GM18858 (cell line): ENCODE measurements at regions not wholly inside any gene's neighbourhood (a gene's known extent, or its start where the extent isn't known, plus 50 kb on each side); places are given as distances from the start of the nearest gene placed in this dataset.

Source experiments
- ATAC-seq: cut with Tn5 transposase; IDR thresholded peaks from one replicate; pipeline ENCODE4 v1.9.1; 2021; ENCODE audit not compliant: unreplicated experiment

DNA sequence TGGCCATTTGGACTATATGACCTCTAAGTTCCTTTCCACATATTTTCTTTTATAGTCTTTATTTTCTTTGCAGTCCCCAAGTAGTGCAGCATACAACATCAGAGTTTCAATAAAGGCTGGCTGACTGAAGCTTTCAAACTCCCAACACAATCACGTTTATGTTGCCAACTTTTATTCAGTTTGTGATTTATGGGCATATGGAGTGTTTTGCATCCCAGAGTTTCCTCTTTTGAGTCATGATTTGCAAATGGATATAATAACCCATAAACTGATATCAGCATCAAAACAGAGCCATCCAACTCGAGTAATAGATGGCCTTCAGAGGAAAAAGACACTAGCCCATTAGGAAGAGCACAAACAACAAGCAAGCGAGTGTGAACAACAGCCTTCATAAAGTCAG lies 414.0 kb downstream of the ELAVL2 start:
- ATAC-seq = no peak

DNA sequence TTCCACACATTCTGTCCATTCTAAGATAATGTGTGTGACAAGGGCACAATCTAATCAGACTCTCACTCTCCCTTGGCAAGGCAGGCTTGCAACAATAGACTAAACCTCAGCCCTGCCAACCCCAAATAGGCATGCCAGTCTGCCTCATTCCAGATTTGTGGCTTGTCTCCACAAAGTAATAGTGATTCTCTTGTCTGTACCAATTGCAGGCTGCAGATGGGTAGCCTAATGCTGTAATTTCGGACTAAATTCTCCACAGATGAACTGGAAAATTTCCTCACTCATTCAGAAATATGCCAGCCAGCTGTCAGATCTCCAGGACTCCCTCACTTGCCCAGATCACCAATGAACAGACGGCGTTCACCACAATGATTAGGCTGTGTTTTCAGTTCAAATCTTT lies 413.6 kb downstream of the ELAVL2 start:
- ATAC-seq = no peak

DNA sequence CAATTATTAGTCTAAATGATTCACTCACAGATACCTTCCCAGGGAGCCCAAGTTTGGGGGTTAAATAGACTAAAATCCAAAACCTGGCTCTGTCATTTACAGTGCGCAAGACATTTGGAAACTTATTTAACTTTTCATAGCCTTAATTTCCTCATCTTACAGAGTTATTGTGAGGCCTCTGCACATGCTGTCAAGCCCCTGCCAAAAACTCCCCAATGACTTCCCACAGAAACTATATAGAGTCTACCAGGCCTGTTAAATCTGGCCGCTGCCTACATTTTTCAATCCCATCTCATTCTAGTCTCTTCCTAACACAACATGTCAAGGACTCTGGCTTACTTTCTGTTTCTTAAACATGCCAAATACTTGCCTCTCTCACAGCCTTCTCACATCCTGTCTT lies 412.5 kb downstream of the ELAVL2 start:
- ATAC-seq = no peak

GRCh38 chr9:23423999-23424398 lies 402.0 kb downstream of the ELAVL2 start:
- no peak for ATAC-seq

DNA sequence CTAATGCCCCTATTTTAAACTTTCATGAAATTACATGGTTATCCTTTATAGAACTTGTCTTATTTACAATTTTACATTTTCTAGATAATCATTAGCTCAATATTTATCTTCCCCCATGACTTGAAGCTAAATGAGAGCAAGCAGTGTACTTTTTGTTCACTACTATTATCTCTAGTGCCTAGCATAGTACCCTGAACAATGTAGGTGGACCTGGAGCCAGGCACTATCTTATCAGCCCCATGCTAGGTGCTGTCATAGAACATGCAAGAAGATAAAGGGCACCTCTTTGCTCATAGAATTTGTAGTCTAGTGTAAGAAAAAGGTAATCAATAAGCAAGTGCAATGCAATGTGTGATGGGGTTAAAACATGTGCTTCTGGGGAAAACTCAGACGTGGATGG lies 399.9 kb downstream of the ELAVL2 start:
- ATAC-seq = no peak

- ATAC-seq = no peak
Measured at GRCh38 chr9:23431459-23431858, 394.6 kb downstream of the ELAVL2 start.

GRCh38 chr9:23434654-23435053 lies 391.4 kb downstream of the ELAVL2 start:
- no peak for ATAC-seq

- ATAC-seq = no peak
Measured at GRCh38 chr9:23438299-23438907, 387.6 kb downstream of the ELAVL2 start.

- ATAC-seq = no peak
Measured at GRCh38 chr9:23441275-23441674, 384.8 kb downstream of the ELAVL2 start.

GRCh38 chr9:23444658-23445057 lies 381.4 kb downstream of the ELAVL2 start:
- ATAC-seq = no peak

- no peak for ATAC-seq
Measured at GRCh38 chr9:23447166-23447565, 378.9 kb downstream of the ELAVL2 start.

DNA sequence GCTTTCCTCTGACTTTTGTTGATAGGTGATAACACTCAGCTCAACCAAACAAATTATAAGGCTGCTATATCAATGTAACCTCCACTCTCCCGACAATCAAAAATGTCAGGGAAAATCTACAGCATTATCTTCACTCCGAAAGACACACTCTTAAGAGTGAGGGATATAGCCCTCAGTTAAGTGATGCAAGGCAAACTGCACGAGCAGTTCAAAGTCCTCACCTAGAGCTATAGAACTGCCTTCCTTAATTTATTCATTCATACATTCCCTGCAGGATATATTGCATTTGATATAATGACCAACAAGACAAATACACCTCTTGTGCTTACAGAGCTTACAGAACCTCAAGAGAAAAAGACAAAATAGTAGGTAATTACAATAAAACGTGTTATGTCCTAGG lies 378.1 kb downstream of the ELAVL2 start:
- ATAC-seq = no peak

GRCh38 chr9:23451802-23452418 lies 374.1 kb downstream of the ELAVL2 start:
- no peak for ATAC-seq

- no peak for ATAC-seq
Measured at GRCh38 chr9:23464275-23464674, 361.8 kb downstream of the ELAVL2 start.

- no peak for ATAC-seq
Measured at GRCh38 chr9:23467276-23467675, 358.8 kb downstream of the ELAVL2 start.

DNA sequence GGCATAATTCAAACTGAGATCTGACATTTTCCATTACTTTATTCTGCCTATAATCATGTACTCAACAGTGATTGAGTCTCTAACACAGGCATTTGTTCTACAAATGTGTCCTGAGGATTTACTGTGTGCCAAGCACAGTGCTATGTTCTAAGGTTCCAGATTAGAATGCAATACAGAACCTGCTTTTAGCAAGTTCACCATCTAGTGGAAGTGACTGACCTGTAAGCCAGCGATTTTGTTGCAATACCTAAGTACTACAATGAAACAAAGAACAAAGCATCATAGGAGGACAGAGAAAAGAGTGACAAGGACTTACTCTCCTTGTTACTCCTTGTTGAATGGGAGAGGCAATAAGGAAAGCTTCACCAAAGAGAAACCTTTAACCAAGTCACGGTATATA lies 348.1 kb downstream of the ELAVL2 start:
- ATAC-seq = no peak

GRCh38 chr9:23483566-23483965 lies 342.5 kb downstream of the ELAVL2 start:
- no peak for ATAC-seq

GRCh38 chr9:23492126-23493002 lies 333.7 kb downstream of the ELAVL2 start:
- peak; percentile 57 for ATAC-seq

- no peak for ATAC-seq
Measured at GRCh38 chr9:23493219-23493618, 332.8 kb downstream of the ELAVL2 start.

DNA sequence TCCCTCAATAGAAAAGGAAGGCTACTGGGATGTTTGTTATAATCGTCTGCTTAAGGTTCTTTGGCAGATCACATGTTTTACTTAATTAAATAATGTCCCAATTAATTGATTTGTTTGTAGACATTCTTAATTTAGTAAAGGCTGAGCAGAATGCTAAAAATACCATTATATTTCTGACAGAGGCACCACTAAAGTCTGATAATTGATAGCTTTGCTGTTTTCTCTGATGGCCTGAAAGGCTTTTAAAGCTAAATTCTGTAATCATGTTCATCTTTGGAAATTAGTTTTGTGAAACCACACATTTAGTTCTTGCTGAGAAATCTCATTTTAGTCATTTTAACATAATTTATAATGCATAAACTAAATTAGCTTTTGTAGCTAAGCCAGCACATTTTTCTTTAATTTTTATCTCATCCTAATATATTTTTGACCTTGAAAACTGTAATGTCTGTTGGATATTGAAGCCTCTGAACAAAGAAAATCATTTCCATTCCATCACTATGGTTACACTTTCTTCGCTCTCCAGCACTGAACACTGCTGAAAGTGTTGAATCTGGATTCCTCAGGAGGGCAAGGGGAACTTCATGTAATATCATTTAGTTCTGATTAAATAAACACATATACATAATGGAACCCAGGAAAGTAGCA lies 329.4 kb downstream of the ELAVL2 start:
- ATAC-seq = no peak

GRCh38 chr9:23497137-23497504 lies 328.9 kb downstream of the ELAVL2 start:
- ATAC-seq = no peak

GRCh38 chr9:23502004-23502403 lies 324.0 kb downstream of the ELAVL2 start:
- ATAC-seq = no peak
